SHP77 treated with DMSO at 0.1 percent for 48 hours (cell line): ENCODE measurements at regions not wholly inside any gene's neighbourhood (a gene's known extent, or its start where the extent isn't known, plus 50 kb on each side); places are given as distances from the start of the nearest gene placed in this dataset.
A peak's percentile ranks its signal among the peaks of the same experiment; 100 is the strongest.
"Not testable (repeated sequence)": the region's sequence is repeated elsewhere in the genome, so short reads cannot be mapped to it uniquely, and the experiment has no call there.

Experiments
- DNase-seq: peaks from one replicate; lab custom pipeline; 2025; lab: John Stamatoyannopoulos, UW

DNA sequence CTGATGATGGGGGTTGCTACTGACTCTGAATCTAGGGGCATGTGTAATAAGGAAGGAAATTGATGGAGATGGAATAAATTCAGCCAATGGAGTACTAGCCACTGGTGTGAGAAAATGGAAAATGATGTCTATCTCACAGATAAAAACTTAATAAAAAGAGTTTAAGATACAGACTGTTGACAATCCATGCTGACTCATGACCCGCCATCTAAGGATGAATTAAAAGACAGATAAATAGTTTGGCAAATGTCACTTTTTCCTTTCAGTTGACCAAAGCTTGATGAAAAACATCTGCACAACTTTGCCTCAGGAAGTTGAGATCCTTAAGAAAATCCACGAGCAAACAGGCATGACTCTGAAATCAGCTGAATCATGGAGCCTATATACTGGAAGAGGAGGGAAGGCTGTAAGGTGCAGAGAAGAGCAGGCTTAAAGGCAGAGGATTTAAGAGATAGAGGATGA, 82.6 kb upstream of the BMP5 start:
- no peak for DNase-seq

DNA sequence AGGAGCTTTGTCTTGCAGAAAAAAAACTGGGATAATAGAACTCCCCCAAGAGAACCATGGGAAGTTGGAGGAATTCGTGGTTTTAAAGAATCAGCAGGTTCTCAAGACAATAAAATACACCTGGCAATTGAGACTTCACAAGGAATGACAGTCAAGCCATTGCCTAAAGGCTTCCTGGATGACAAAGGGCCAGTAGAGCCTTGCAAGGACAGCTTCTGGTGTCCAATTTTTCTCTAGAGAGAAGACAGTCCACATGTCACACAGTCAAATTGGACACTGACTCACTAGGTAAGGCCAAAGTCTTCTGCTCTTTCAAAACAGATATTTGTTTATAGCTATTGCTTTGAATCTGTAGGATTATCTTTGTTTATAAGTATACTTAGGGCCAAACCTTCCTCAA, 80.3 kb upstream of the BMP5 start:
- no peak for DNase-seq

DNA sequence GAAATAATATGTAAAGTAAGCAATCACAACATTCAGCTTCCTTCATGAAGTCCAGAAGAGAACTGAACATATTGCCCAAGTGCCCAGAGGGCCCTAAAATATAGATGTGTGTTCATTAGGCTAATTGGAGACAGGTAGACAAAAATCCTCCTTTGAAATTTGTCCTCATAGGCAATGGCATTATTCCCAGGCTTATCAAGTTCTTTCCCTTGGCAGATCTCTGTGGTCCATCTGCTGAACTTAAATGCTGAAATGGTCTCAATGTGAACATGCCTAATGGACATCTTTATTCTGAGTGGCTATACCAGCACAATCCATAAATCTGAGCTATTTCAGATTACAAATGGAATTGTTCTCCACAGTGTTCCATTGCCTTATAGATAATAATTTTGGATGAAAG, 79.0 kb upstream of the BMP5 start:
- DNase-seq: no peak

DNA sequence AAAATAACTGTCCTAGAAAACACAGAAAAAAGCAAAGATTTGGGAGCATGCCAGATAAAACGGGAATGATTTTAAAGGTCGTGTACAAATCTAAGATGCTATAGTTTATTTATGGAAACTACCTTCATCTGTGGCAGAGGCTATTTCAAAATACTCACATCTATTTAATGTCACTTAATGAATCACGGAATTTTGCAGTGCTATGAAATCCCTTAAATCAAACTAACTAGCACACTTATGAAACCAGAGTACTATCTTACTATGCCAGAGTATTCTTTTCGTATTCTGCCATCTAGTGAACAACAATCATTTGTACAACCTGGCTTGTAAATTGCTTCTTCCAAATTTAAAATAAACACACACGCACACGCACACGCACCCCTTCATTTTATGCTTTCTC, 77.9 kb upstream of the BMP5 start:
- DNase-seq: peak; percentile 48

DNA sequence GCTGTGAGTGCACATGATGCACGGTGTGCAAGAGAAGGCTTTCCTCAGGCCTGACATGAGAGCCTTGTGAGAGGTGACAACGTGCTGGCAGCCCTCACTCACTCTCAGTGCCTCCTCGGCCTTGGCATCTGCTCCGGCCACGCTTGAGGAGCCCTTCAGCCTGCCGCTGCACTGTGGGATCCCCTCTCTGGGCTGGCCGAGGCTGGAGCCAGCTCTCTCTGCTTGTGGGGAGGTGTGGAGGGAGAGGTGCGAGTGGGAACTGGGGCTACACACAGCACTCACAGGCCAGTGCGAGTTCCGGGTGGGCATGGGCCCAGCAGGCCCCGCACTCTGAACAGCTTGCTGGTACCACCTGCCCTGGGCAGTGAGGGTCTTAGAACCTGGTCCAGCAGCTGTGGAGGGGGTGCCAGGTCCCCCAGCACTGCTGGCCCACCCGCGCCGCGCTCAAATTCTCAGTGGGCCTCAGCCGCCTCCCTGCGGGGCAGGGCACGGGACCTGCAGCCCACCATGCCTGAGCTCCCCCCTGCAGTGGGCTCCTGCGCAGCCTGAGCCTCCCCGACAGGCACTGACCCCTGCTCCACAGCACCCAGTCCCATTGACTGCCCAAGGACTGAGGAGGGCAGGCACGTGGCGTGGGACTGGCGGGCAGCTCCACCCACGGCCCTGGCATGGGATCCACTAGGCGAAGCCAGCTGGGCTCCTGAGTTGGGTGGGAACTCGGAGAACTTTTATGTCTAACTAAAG, 74.9 kb upstream of the BMP5 start:
- DNase-seq: no peak

DNA sequence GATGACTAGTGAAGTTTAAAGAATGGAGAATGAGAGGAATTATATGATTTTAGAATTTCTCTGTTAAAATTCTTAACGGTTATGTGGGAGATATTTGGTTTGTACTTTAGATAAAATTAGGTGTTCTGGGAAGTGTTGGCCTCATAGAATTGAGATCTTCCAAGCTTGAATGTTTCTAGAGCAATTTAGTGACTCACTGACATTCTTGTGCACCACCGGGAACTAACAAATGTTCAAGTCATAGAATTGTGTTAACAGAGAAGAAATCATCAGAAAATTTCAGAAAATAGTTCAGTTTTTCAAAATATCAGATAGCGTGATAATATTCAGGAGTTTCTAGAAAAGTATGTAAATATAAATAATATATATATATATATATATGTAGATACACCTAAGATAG, 67.9 kb upstream of the BMP5 start:
- no peak for DNase-seq

DNA sequence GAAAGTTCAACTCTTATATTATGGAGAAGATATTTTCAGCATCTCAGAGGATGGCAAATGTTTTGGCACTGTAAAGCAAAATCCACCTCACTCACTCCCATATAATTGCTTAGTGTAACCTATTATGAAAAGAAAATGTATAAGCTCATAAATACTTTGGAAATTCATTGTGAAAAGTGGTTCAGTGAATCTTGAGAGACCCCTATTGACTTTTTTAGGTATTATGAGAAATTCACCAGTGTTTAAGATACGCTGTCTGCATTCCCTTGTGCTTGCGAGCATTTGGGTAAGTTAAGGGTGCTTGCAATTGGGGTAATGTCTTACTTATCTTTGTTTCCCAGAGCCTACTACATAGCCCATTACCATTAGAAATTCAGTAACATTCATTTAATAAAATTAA, 66.3 kb upstream of the BMP5 start:
- no peak for DNase-seq

DNA sequence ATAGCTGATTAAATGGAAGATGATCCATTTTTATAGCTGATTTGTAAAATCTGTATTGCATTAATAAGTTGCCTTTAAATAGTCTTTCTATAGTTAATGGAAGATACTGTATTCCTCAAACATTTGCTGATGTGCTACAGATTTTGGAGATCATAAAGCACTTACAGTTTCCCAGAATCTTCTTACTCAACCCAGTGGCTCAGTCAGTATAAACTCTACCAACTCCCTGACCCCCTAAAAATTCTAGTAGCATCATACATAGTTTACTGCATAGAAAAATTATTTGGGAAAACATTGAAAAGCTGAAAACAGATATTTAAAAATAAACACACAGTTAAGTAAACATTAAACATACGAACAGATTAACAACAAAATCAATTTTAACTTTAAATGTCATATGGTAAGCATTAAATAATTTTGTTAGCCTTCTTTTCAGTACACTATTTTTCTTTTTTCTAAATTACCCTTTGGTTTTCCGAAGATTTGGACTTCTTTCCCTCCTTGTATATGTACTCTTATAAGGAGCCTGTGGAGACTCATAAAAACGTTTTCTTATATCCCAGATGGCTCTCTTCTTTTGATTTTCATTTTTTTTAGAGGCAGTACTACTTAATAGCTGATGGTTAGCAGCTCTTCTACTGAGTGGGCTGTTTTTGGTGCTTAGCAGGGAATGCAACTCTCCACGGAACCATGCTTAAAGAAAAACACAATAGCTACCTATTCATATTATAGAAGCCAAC, 62.7 kb upstream of the BMP5 start:
- DNase-seq: no peak

DNA sequence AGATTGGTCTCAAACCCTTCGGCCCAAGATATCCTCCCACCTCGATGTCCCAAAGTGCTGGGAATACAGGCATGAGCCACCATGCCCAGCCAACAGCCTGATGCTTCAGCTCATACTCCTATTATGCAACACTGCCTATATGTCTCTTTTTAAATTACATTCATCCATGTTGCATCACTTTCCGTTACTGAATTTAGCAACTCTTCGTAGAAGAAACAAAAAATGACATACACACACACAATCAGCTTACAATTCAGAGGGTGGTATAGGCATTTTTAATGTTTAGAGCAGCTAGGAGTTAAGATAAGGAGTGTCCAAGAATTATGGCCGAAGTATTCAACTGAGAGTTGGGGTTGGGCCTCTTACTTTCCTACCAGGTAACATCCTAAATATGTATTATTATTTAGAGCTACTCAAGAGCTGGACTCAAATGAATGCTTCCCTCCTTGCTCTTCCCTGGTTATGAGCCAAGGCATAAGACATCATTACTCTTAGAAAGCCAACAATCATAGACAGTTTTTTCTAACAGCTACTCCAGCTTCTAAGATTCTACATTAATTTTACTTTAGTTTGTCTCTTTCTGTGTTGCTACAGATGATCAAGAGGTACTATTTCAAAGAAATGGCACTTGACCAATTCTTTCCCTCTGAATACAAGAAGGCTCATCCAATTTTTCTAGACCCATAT, 62.0 kb upstream of the BMP5 start:
- DNase-seq: no peak

DNA sequence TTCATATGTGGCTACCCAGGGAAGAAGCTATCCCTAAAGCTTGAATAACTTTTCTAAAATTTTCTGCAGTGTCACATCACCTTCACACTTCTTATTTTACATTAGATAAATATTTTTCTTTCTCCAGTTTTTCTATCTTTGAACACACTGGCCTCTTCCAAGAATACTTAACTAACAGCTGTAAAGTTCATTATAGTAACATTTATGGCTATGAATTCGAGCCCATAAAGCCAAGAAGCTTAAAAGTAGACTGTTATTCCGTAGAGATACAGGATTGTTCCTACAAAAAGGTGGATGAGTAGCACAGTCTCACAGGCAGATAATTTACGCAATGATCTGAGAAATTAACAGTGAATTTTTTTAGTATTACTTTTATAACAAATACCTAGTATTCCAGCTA, 55.7 kb upstream of the BMP5 start:
- no peak for DNase-seq

DNA sequence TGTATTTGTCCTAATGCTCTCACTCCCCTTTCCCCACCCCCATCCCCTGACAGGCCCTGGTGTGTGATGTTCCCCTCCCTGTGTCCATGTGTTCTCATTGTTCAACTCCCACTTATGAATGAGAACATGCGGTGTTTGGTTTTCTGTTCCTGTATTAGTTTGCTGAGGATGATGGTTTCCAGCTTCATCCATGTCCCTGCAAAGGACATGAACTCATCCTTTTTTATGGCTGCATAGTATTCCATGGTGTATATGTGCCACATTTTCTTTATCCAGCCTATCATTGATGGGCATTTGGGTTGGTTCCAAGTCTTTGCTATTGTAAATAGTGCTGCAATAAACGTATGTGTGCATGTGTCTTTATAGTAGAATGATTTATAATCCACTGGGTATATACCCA, 52.3 kb upstream of the BMP5 start:
- DNase-seq: not testable (repeated sequence)

DNA sequence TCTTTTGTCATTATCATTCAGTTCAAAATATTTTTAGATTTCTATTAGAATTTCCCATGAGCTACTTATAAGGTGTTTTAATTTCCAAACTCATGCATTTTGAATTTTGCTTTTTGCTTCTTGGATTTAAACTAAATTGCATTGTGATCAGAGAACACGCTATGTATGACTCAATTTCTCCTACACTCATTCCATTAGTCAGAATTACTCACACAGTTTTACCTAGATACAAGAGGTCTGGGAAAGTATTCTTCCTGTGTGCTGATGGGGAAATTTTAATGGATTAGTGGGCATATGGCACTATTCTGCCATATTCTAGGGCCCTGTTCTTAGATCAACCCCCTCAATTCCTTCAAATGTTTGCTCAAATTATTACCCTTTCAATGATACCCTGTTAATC, 49.9 kb upstream of the BMP5 start:
- no peak for DNase-seq
